GM12892 (cell line): ENCODE measurements at regions not wholly inside any gene's neighbourhood (a gene's known extent, or its start where the extent isn't known, plus 50 kb on each side); places are given as distances from the start of the nearest gene placed in this dataset.

Experiments used
- POLR2A ChIP-seq: IDR thresholded peaks from 2 replicates; pipeline ENCODE4 v1.6.1; 2011; ENCODE audit warnings: low read depth, low read length, control low read depth
- POLR2AphosphoS5 ChIP-seq: IDR thresholded peaks from 2 replicates; pipeline ENCODE4 v1.6.1; 2011; ENCODE audit warnings: low read depth, low read length, control low read depth
- TAF1 ChIP-seq: IDR thresholded peaks from 2 replicates; pipeline ENCODE4 v1.6.1; 2011; ENCODE audit warnings: low read depth, mild to moderate bottlenecking, control low read depth, low read length, borderline replicate concordance

DNA sequence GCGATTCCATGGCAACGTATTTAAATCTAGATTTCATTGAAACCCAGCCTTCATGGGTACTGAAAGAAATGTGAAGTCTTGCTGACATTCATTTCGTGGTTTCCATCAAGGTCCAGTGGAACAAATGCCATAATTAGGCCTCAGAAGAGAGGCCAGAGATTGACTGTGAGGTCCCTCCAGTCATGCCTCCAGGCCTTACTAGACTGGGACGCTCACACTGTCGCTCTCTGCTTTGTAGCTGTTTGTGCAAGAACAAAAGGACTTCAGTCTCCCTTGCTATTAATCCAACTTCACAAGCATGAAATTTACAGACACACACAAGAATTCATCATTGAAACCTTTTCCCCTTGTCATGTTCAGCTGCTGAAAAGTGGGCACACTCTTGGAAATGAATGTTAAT lies 180.4 kb upstream of the FOXD3 start:
- TF ChIP-seq POLR2AphosphoS5: no peak
- TF ChIP-seq POLR2A: no peak
- TF ChIP-seq TAF1: no peak
